Fibroblast of the aortic adventitia (primary cell): ENCODE measurements at regions not wholly inside any gene's neighbourhood (a gene's known extent, or its start where the extent isn't known, plus 50 kb on each side); places are given as distances from the start of the nearest gene placed in this dataset.

Experiments
- DNase-seq: peaks from one replicate; pipeline ENCODE4 v3.0.0-alpha.2; 2010; ENCODE audit warnings: low read depth
- H3K4me3 ChIP-seq: 2 replicates; pipeline ENCODE4 v1.5.1; 2011; ENCODE audit warnings: low read depth, mild to moderate bottlenecking, control low read depth, low read length, moderate library complexity
- TF ChIP-seq, protein P1 (sequence below): IDR thresholded peaks from 2 replicates; pipeline ENCODE4 v1.5.1; 2011; ENCODE audit warnings: mild to moderate bottlenecking, low read length, control low read depth, inconsistent platforms; ENCODE audit not compliant: insufficient read depth

DNA sequence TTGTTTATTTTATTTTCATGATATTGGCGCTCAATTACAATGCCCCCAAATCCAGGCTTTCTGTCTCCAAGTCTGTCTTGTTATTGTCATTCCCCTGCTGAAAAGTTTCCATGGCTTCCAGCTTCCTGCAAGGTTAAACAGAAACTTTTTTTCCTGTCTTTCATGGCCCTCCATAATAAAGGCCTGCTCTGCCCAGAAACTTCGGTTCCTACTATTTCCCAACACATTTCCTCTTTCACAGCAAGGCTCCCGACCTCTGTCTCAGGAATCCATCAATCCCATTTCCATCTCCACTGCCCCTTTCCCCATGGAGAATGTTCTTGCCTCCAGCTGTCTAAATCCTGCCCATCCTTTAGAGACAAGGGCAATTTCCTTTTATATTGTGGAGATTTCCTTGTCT, 365.2 kb upstream of the JARID2 start:
- peak; percentile 12 for DNase-seq

DNA sequence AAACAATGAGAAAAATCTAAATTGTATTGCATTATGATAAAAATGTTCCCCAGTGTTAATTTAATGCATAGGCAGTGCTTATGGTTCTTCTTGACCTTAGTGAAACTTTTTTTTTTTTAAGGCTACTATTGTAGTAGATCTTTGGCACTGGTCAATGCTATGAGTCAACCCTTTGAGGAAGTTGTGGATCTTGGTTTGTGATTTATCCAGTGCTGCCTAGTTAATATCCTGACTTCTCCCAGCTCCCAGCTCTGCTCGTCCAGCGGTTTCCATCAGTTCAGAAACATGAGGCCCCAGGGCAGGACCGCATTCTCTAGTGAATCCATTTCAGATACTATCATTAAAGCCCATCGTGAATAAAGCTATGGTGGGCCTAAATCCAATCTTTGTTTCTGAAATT, 364.5 kb upstream of the JARID2 start:
- TF ChIP-seq, protein P1, sequence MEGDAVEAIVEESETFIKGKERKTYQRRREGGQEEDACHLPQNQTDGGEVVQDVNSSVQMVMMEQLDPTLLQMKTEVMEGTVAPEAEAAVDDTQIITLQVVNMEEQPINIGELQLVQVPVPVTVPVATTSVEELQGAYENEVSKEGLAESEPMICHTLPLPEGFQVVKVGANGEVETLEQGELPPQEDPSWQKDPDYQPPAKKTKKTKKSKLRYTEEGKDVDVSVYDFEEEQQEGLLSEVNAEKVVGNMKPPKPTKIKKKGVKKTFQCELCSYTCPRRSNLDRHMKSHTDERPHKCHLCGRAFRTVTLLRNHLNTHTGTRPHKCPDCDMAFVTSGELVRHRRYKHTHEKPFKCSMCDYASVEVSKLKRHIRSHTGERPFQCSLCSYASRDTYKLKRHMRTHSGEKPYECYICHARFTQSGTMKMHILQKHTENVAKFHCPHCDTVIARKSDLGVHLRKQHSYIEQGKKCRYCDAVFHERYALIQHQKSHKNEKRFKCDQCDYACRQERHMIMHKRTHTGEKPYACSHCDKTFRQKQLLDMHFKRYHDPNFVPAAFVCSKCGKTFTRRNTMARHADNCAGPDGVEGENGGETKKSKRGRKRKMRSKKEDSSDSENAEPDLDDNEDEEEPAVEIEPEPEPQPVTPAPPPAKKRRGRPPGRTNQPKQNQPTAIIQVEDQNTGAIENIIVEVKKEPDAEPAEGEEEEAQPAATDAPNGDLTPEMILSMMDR: no peak

More for the DNA sequence above, 365.2 kb upstream of the JARID2 start:
- TF ChIP-seq, protein P1: no peak
- H3K4me3 ChIP-seq: no peak overlapping the region

DNA sequence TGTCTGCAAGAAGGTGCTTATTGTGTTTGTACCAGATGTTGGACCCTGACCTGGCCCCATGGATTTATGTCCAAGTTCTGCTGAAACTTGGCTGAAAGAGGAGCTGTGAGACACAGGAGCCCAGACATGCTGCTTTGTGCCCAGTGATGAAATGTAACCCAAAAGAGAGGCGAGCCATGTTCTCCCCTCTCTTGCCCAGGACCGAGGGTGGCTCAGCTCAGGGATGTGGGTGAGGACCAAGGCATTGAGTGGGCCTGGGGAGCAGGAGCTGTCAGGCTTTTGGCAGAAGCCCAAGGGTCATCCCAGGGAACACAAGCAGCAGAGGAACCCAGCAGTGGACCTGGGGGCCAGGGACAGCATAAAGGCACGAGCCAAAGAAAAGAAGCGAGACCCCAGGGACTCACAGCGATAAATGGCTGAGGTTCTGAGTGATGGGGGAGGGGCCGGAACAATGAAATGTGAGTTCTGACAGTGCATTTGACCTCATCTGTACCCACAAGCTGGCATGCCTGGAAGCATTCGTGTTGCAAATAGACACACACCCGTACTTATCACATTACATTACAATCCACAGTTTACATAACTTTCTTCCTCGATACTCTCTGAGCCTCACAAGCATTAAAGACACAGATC, 363.4 kb upstream of the JARID2 start:
- TF ChIP-seq, protein P1: no peak
- no peak overlapping the region for H3K4me3 ChIP-seq
- DNase-seq: peak; percentile 36

More for the DNA sequence above, 364.5 kb upstream of the JARID2 start:
- no peak overlapping the region for H3K4me3 ChIP-seq
- peak; percentile 85 for DNase-seq

DNA sequence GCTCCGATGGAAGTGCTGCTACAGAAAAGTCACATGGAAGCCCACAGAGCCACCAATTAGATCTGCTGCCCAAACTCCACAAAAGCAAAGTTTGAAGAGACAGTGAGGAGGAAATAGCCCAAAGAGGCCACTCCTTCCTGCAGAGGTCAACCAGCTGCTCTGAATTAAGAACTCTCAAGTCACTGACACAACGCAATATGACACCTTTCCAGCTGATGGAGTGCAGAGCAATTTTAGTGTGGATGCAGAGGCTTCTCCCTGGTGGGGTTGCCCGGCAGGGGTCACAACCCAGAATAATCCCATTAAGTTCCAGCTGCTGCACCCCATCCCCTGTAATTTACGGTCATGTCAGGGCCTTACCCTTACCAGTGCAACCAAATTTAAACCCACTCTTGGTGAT, 361.9 kb upstream of the JARID2 start:
- TF ChIP-seq, protein P1: no peak
- H3K4me3 ChIP-seq: no peak overlapping the region
- DNase-seq: peak; percentile 15

DNA sequence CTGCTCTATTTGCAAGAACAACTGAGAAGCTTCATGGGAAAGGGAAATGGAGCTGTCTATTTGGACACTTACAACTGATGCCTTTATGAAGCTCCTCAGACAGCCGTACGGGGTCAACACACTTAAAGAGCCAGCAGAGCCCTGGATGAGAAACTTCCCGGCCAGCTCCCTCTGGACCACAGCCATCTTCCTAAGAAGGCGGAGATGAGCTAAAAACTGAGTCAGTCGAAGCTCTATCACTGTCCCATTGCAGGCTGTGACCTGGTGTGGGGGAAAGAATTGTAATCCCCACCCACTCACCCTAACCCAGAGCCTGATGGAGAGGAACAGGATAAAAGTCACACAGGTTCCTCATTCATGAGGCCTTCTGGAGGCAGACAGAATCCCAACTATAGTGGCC, 360.4 kb upstream of the JARID2 start:
- DNase-seq: peak; percentile 25
- TF ChIP-seq, protein P1: no peak
- no peak overlapping the region for H3K4me3 ChIP-seq

DNA sequence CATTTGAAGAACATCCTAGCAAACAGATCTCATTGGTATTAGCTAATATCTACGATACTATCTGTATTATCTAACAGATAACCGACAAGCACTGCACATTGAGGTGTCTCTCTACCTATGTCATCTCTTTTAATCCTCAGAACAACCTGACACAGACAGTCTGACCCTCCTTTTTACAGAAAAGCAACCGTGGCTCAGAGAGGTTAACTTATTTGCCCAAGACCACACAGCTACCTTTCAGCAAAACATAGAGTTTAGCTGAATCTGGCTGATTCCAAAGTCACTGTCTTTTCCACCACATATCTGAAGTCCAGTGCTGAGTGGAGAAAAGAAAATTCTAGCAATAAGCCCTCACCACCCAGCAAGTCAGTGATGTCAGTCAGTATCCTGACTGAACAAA, 358.7 kb upstream of the JARID2 start:
- TF ChIP-seq, protein P1: no peak
- no peak overlapping the region for H3K4me3 ChIP-seq
- DNase-seq: no peak

DNA sequence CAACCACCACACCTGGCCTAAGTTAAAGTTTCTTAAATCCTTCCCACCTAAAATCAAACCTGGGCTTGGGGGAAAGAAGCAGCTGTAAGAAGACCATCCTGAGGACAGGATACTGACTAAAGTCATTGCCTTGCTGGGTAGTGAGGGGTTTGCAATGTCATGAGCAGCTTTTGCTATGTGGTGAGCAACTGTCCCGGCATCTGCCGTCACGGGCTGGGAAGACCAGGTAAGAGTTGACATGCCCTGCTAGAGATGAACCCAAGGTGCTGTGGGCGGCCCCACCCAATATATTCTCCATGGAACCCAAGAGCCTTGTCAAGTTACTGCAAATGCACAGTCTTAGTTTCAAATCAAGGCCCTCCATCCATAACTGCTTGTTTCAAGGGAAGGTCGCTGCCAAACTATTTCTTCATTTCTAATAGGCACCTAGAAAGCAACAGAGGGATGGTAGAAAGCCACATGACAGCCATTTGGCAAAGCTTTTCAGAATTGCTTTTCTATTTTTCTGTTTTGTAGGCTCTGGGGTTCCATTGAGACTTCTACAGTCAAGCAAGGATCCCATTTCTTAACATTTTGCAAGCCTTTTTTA, 357.8 kb upstream of the JARID2 start:
- H3K4me3 ChIP-seq: no peak overlapping the region
- TF ChIP-seq, protein P1: no peak
- no peak for DNase-seq
